Lower leg skin (tissue), 4 donors: ENCODE measurements at regions not wholly inside any gene's neighbourhood (a gene's known extent, or its start where the extent isn't known, plus 50 kb on each side); places are given as distances from the start of the nearest gene placed in this dataset.

ENCODE experiments used
- DNase-seq, 2 donors: peaks; one replicate each; pipeline ENCODE4 v3.0.0-alpha.2; 2019; ENCODE audit warnings: low spot score in 2 of 2
- H3K4me3 ChIP-seq: fragments of 200-600 bp; sonication (generic); 2 replicates; pipeline ENCODE4 v1.5.1; 2017; ENCODE audit warnings: mild to moderate bottlenecking, low read depth; ENCODE audit not compliant: poor library complexity, severe bottlenecking
- POLR2A ChIP-seq, 2 donors: fragments of 450-650 bp; IDR thresholded peaks; one replicate each; pipeline ENCODE4 v1.6.1; 2016 to 2017; ENCODE audit warnings: antibody characterized with exemption in 2 of 2, mild to moderate bottlenecking in 1 of 2, moderate library complexity in 1 of 2
- WGBS, 2 donors: methylation state at CpG; one replicate each; pipeline ENCODE4 v1.1.5; 2018; 5-methylcytosine and 5-hydroxymethylcytosine counted together
- intact Hi-C: fragments of 100-400 bp; cut with DNase I; formaldehyde crosslinking; loops from one replicate; pipeline ENCODE4 v1.15.0; 2023; ENCODE audit warnings: low total_unique reads
- TF ChIP-seq, protein P1 (sequence below), 3 donors: fragments of 450-650 bp; IDR thresholded peaks; one replicate each; pipeline ENCODE4 v1.5.1; 2016; ENCODE audit warnings: antibody characterized with exemption in 3 of 3, mild to moderate bottlenecking in 3 of 3, moderate library complexity in 2 of 3

DNA sequence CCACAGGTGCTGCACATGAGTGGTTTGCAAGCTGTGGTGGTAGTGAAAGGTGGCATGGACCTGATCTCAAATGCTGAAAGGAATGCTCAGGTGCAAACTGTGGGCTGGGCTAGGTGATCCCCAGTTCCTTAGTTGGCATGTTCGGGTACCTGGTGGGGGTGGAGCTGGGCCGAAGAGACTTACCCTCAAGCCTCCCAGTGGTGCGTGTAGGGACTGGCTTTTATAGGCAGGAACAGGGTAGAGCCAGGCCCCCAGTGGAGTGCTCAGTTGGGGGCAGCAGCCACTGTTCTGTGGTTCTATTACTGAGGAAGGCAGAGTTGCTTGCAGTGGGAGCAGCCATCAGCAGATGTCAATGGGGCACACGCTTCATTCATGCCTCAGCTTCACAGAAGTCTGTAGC, 399.8 kb downstream of the HTR1B start:
- DNase-seq = peak in 1 of 2 donors; percentile 75
- WGBS, 2 donors = 84 to 88% methylated on average over 4 of the region's 4 CpGs
- intact Hi-C loops = no loop called here
- no peak overlapping the region for H3K4me3 ChIP-seq
- no peak for TF ChIP-seq POLR2A (IDR thresholded peaks at IDR 0.05)
- TF ChIP-seq, protein P1, sequence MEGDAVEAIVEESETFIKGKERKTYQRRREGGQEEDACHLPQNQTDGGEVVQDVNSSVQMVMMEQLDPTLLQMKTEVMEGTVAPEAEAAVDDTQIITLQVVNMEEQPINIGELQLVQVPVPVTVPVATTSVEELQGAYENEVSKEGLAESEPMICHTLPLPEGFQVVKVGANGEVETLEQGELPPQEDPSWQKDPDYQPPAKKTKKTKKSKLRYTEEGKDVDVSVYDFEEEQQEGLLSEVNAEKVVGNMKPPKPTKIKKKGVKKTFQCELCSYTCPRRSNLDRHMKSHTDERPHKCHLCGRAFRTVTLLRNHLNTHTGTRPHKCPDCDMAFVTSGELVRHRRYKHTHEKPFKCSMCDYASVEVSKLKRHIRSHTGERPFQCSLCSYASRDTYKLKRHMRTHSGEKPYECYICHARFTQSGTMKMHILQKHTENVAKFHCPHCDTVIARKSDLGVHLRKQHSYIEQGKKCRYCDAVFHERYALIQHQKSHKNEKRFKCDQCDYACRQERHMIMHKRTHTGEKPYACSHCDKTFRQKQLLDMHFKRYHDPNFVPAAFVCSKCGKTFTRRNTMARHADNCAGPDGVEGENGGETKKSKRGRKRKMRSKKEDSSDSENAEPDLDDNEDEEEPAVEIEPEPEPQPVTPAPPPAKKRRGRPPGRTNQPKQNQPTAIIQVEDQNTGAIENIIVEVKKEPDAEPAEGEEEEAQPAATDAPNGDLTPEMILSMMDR (IDR thresholded peaks at IDR 0.05) = no peak

DNA sequence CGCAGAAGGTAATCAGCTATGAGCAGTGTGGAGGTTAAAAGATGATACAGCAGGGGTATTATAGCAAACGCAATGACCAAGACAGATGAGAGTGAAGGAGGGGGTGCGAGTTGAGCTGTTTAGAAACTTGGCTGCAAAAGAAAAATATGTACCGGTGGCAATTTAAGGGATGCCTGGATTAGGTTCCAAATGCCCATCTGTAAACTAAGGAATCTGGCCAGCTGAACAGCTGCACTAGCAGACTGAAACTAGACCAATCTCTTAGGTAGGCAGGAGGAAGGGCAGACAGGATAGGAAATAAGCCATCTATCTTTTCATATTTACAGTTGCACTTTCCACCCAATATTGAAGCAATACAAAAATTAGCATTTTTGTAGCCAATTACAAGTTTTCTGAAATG, 407.6 kb downstream of the HTR1B start:
- intact Hi-C loops = no loop called here
- TF ChIP-seq, protein P1 (IDR thresholded peaks at IDR 0.05) = no peak
- TF ChIP-seq POLR2A (IDR thresholded peaks at IDR 0.05) = no peak
- no peak for DNase-seq
- WGBS, 2 donors = 80 to 89% methylated on average over 4 of the region's 4 CpGs
- H3K4me3 ChIP-seq = no peak overlapping the region

DNA sequence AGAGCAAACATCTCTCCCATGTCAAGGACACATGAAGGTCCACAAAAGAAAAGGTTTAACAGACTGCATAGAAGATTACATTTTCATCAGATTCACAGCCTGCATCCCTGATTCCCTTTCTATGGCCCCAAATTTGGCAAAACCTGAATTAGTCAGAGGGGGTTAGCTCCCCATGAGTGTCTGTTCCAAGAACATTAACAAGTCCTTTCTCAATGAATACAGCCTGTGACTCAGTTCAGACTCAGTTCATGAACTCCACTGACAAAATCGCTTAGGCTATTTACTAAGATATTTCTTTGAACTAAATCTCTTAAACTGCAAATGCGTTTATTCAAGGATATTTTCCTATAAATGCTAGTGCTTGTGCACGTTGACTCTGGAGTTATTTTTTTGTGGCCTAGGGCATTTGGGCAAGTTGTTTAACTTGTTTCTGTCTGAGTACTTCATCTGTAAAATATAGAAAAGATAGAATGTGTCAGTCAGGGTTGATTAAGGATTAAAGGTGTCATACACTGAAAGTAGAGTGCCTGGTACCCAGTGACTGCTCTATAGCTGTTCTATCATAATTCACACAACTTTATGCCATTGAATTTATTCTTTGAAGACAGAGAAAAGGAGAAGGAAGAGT, 422.6 kb downstream of the HTR1B start:
- no peak for DNase-seq
- H3K4me3 ChIP-seq = no peak overlapping the region
- TF ChIP-seq POLR2A (IDR thresholded peaks at IDR 0.05) = no peak
- TF ChIP-seq, protein P1 (IDR thresholded peaks at IDR 0.05) = no peak
- WGBS, 2 donors = 53 to 54% methylated on average over 3 of the region's 3 CpGs
- intact Hi-C loops = no loop called here

DNA sequence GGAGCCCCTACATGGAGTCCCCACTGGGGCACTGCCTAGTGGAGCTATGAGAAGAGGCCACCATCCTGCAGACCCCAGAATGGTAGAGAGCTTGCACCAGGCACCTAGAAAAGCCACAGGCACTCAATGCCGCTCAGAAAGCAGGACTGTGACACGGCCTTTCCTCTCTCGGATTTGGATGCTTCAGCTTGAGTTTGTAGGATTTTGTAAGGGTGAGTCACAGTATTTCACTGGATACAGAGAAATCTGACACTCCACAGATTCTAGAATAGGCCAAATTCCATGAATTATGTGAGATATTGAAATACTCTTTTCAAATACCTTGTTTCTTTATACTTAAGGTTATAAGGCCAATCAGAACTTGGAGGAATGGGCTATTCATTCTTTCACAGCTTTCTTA, 424.5 kb downstream of the HTR1B start:
- intact Hi-C loops = no loop called here
- 77 to 82% methylated on average over 3 of the region's 3 CpGs for WGBS, 2 donors
- DNase-seq = no peak
- TF ChIP-seq, protein P1 (IDR thresholded peaks at IDR 0.05) = no peak
- no peak for TF ChIP-seq POLR2A (IDR thresholded peaks at IDR 0.05)
- H3K4me3 ChIP-seq = no peak overlapping the region

DNA sequence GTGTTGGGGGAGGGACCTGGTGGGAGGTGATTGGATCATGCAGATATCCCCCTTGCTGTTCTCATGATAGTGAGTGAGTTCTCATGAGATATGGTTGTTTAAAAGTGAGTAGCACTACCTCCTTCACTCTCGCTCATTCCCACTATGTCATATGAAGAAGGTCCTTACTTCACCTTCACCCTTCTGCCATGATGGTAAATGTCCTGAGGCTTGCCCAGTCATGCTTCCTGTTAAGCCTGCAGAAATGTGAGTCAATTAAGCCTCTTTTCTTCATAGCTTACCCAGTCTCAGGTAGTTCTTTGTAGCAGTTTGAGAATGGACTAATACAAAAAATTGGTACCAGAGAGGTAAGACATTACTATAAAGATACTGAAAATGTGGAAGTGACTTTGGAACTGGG, 425.9 kb downstream of the HTR1B start:
- no peak overlapping the region for H3K4me3 ChIP-seq
- no peak for TF ChIP-seq POLR2A (IDR thresholded peaks at IDR 0.05)
- TF ChIP-seq, protein P1 (IDR thresholded peaks at IDR 0.05) = no peak
- intact Hi-C loops = no loop called here
- no peak for DNase-seq
- WGBS, 2 donors = 97 to 100% methylated on average over 1 of the region's 1 CpG

DNA sequence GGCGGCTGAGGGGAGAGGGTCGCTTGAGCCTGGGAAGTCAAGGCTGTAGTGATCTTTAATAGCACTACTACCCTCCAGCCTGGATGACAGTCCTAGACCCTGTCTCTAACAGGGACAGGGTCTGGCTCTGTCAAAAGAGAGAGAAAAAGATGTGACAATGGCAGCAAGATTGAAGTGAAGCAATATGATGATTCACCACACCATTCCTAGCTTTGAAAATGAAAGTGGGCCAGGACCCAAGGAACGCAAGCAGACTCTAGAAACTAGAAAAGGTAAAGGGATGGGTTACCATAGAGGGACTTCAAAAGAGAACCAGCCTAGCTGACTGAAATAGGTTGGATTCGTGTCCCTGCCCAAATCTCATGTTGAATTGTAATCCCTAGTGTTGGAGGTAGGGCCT, 426.9 kb downstream of the HTR1B start:
- WGBS, 2 donors = 87 to 90% methylated on average over 4 of the region's 4 CpGs
- intact Hi-C loops = no loop called here
- no peak overlapping the region for H3K4me3 ChIP-seq
- TF ChIP-seq POLR2A (IDR thresholded peaks at IDR 0.05) = no peak
- TF ChIP-seq, protein P1 (IDR thresholded peaks at IDR 0.05) = no peak
- no peak for DNase-seq
